H9 (cell line): ENCODE measurements at regions not wholly inside any gene's neighbourhood (a gene's known extent, or its start where the extent isn't known, plus 50 kb on each side); places are given as distances from the start of the nearest gene placed in this dataset.

ENCODE experiments used
- DNase-seq: peaks from one replicate; pipeline ENCODE4 v3.0.0-alpha.2; 2017
- H2AFZ ChIP-seq: one replicate; pipeline ENCODE4 v1.6.1; 2013; ENCODE audit warnings: mild to moderate bottlenecking, low read length, control low read depth, moderate library complexity
- H2AK5ac ChIP-seq: 2 replicates; pipeline ENCODE4 v1.6.1; 2013; ENCODE audit warnings: low read length, control low read depth, mixed read lengths; ENCODE audit not compliant: insufficient read length
- H2BK120ac ChIP-seq: one replicate; pipeline ENCODE4 v1.6.1; 2013; ENCODE audit warnings: low read depth, mild to moderate bottlenecking, low read length, control low read depth, inconsistent platforms; ENCODE audit not compliant: poor library complexity, severe bottlenecking
- H2BK12ac ChIP-seq: 2 replicates; pipeline ENCODE4 v1.6.1; 2013; ENCODE audit warnings: low read length, control low read depth, mixed read lengths, low read depth; ENCODE audit not compliant: insufficient read length
- H2BK15ac ChIP-seq: 2 replicates; pipeline ENCODE4 v1.6.1; 2013; ENCODE audit warnings: low read depth, low read length, control low read depth
- H2BK20ac ChIP-seq: one replicate; pipeline ENCODE4 v1.6.1; 2013; ENCODE audit warnings: low read depth, mild to moderate bottlenecking, low read length, control low read depth, inconsistent platforms; ENCODE audit not compliant: poor library complexity, severe bottlenecking
- H2BK5ac ChIP-seq: 2 replicates; pipeline ENCODE4 v1.6.1; 2013; ENCODE audit warnings: low read length, control low read depth, mixed read lengths; ENCODE audit not compliant: insufficient read length
- H3K14ac ChIP-seq: 2 replicates; pipeline ENCODE4 v1.6.1; 2013; ENCODE audit warnings: low read length, control low read depth; ENCODE audit not compliant: insufficient read depth
- H3K18ac ChIP-seq: 2 replicates; pipeline ENCODE4 v1.6.1; 2013; ENCODE audit warnings: low read depth, mild to moderate bottlenecking, mixed read lengths, low read length, control low read depth; ENCODE audit not compliant: insufficient read length
- H3K23ac ChIP-seq: 2 replicates; pipeline ENCODE4 v1.6.1; 2013; ENCODE audit warnings: low read length, control low read depth, mixed read lengths, low read depth; ENCODE audit not compliant: insufficient read length
- H3K23me2 ChIP-seq: 2 replicates; pipeline ENCODE4 v1.6.1; 2013; ENCODE audit warnings: low read depth, mild to moderate bottlenecking, mixed read lengths, low read length, control low read depth; ENCODE audit not compliant: insufficient read length, poor library complexity, severe bottlenecking
- H3K27ac ChIP-seq: 2 replicates; pipeline ENCODE4 v1.5.1; 2013; ENCODE audit warnings: low read length, control low read depth, mixed read lengths, low read depth; ENCODE audit not compliant: insufficient read length
- H3K27me3 ChIP-seq: 2 replicates; pipeline ENCODE4 v1.6.1; 2013; ENCODE audit warnings: low read length, control low read depth, inconsistent platforms; ENCODE audit not compliant: insufficient read depth
- H3K4ac ChIP-seq: 2 replicates; pipeline ENCODE4 v1.6.1; 2013; ENCODE audit warnings: low read depth, mild to moderate bottlenecking, control low read depth, inconsistent platforms, low read length, moderate library complexity
- H3K4me1 ChIP-seq: 2 replicates; pipeline ENCODE4 v1.6.1; 2013; ENCODE audit warnings: low read length, control low read depth, inconsistent platforms; ENCODE audit not compliant: insufficient read depth
- H3K4me2 ChIP-seq: 2 replicates; pipeline ENCODE4 v1.6.1; 2013; ENCODE audit warnings: low read length, control low read depth, mixed read lengths; ENCODE audit not compliant: insufficient read length, insufficient read depth
- H3K56ac ChIP-seq: 2 replicates; pipeline ENCODE4 v1.6.1; 2013; ENCODE audit warnings: low read depth, mild to moderate bottlenecking, mixed read lengths, low read length, control low read depth; ENCODE audit not compliant: insufficient read length
- H3K79me1 ChIP-seq: 2 replicates; pipeline ENCODE4 v1.6.1; 2013; ENCODE audit warnings: low read depth, mild to moderate bottlenecking, moderate library complexity, low read length, control low read depth, inconsistent platforms; ENCODE audit not compliant: insufficient read depth, poor library complexity, severe bottlenecking
- H3K79me2 ChIP-seq: 2 replicates; pipeline ENCODE4 v1.6.1; 2013; ENCODE audit warnings: low read length, control low read depth, inconsistent platforms; ENCODE audit not compliant: insufficient read depth
- H3K9ac ChIP-seq: 2 replicates; pipeline ENCODE4 v1.6.1; 2013; ENCODE audit warnings: low read length, control low read depth, mixed read lengths; ENCODE audit not compliant: insufficient read length; ENCODE audit errors: extremely low read depth
- H3K9me3 ChIP-seq: one replicate; pipeline ENCODE4 v1.6.1; 2013; ENCODE audit warnings: low read depth, low read length, inconsistent platforms; ENCODE audit not compliant: control insufficient read depth
- H3T11ph ChIP-seq: one replicate; pipeline ENCODE4 v1.6.1; 2013; ENCODE audit warnings: mild to moderate bottlenecking, low read length, control low read depth, inconsistent platforms
- H4K20me1 ChIP-seq: one replicate; pipeline ENCODE4 v1.6.1; 2013; ENCODE audit not compliant: control insufficient read depth, insufficient read length, insufficient read depth
- H4K5ac ChIP-seq: 2 replicates; pipeline ENCODE4 v1.6.1; 2013; ENCODE audit warnings: low read depth, mild to moderate bottlenecking, mixed read lengths, low read length, control low read depth; ENCODE audit not compliant: insufficient read length
- H4K8ac ChIP-seq: replicated peaks from 2 replicates; pipeline ENCODE4 v1.6.1; 2013; ENCODE audit warnings: low read length, control low read depth, mixed read lengths, low read depth; ENCODE audit not compliant: insufficient read length
- H4K91ac ChIP-seq: 2 replicates; pipeline ENCODE4 v1.6.1; 2013; ENCODE audit warnings: low read depth, mild to moderate bottlenecking, moderate library complexity, mixed read lengths, low read length, control low read depth; ENCODE audit not compliant: insufficient read length
- H3K27ac Mint-ChIP-seq, 3 experiments: 2 replicates in 2 of 3; 3 replicates in 1 of 3; pipeline ENCODE4 v1.8.0; 2020 to 2021; ENCODE audit warnings: mixed read lengths in 3 of 3, mild to moderate bottlenecking in 1 of 3, moderate library complexity in 1 of 3
- H3K27me3 Mint-ChIP-seq: 2 replicates; pipeline ENCODE4 v1.8.0; 2021; ENCODE audit warnings: low read depth, mild to moderate bottlenecking, moderate library complexity, mixed read lengths
- H3K36me3 Mint-ChIP-seq, 3 experiments: 2 replicates in 2 of 3; 3 replicates in 1 of 3; pipeline ENCODE4 v1.8.0; 2020 to 2021; ENCODE audit warnings: low read depth in 3 of 3, mixed read lengths in 3 of 3; ENCODE audit not compliant: insufficient read depth in 1 of 3
- H3K4me1 Mint-ChIP-seq, 2 experiments: 2 replicates each; pipeline ENCODE4 v1.8.0; 2020; ENCODE audit warnings: mixed read lengths in 2 of 2
- H3K4me3 Mint-ChIP-seq, 2 experiments: 2 replicates in 1 of 2; 3 replicates in 1 of 2; pipeline ENCODE4 v1.8.0; 2020 to 2021; ENCODE audit warnings: mild to moderate bottlenecking in 2 of 2, mixed read lengths in 2 of 2, moderate library complexity in 1 of 2
- H3K9me3 Mint-ChIP-seq, 2 experiments: 2 replicates in 1 of 2; 3 replicates in 1 of 2; pipeline ENCODE4 v1.8.0; 2020; ENCODE audit warnings: mild to moderate bottlenecking in 2 of 2, mixed read lengths in 2 of 2, moderate library complexity in 1 of 2
- WGBS: extraction: QIAGEN DNeasy Blood & Tissue Kit; methylation state at CpG from one replicate; pipeline ENCODE4 v1.1.7; 2013; ENCODE audit warnings: missing lambda C conversion rate, low lambda C conversion rate, mixed read lengths; ENCODE audit not compliant: insufficient read length; ENCODE audit errors: extremely low coverage; 5-methylcytosine and 5-hydroxymethylcytosine counted together
- TF ChIP-seq, protein P1 (sequence below): fragments of 200-600 bp; sonication (generic); conservative IDR thresholded peaks from 3 replicates; pipeline ENCODE4 v1.8.0; 2021; ENCODE audit warnings: antibody characterized with exemption, mild to moderate bottlenecking

DNA sequence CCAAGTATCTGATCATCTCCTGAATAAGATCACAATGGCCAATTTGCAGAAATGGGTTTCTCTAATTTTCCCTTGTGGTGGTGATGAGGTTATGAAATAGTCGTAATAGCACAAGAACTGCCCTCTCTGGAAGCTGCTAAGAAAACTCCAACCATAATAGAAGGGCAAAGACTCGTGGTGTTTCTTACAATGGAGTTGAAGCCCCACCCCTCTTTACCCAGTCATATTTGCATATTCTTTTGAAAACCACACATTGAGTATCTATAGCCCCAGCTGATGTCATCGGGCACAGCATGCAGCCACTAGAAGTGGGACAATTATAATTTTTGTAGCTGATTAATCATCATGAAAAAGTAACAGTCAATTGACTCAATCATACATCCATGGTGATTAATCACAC lies 452.1 kb upstream of the POU3F2 start:
- no peak overlapping the region for H3T11ph ChIP-seq
- H3K27me3 Mint-ChIP-seq = no peaks in the 10 kb centered on the region

More for the DNA sequence above, 452.1 kb upstream of the POU3F2 start:
- no peak overlapping the region for H3K27ac Mint-ChIP-seq
- Histone ChIP-seq H3K4ac (no peak overlapping the region), H3K4me2 (no peak overlapping the region), H4K91ac (no peak overlapping the region), H4K20me1 (no peaks in the 10 kb centered on the region), H2BK12ac (no peak overlapping the region), H3K9me3 (no peaks in the 10 kb centered on the region), H2BK15ac (no peak overlapping the region), H3K23ac (no peak overlapping the region), H3K23me2 (no peaks in the 10 kb centered on the region), H2BK5ac (no peak overlapping the region), H3K9ac (no peak overlapping the region), H2AFZ (no peak overlapping the region), H3K14ac (no peak overlapping the region), H3K79me1 (no peaks in the 10 kb centered on the region), H4K8ac (no peak overlapping the region), H3K27me3 (no peaks in the 10 kb centered on the region), H2BK20ac (no peak overlapping the region), H2BK120ac (no peak overlapping the region), H3K4me1 (peaks cover 3% of the 10 kb centered on the region; the same call in 1 of the 2 replicates), H4K5ac (no peak overlapping the region), H3K27ac (no peak overlapping the region), H3K56ac (no peak overlapping the region), H2AK5ac (no peak overlapping the region), H3K18ac (no peak overlapping the region), H3K79me2 (no peaks in the 10 kb centered on the region)
- H3K9me3 Mint-ChIP-seq = peaks cover 3% of the 10 kb centered on the region in 2 experiments; a peak in 2 of 5 replicates
- WGBS = no CpG with 5 or more reads among the region's 3 CpGs
- TF ChIP-seq, protein P1, sequence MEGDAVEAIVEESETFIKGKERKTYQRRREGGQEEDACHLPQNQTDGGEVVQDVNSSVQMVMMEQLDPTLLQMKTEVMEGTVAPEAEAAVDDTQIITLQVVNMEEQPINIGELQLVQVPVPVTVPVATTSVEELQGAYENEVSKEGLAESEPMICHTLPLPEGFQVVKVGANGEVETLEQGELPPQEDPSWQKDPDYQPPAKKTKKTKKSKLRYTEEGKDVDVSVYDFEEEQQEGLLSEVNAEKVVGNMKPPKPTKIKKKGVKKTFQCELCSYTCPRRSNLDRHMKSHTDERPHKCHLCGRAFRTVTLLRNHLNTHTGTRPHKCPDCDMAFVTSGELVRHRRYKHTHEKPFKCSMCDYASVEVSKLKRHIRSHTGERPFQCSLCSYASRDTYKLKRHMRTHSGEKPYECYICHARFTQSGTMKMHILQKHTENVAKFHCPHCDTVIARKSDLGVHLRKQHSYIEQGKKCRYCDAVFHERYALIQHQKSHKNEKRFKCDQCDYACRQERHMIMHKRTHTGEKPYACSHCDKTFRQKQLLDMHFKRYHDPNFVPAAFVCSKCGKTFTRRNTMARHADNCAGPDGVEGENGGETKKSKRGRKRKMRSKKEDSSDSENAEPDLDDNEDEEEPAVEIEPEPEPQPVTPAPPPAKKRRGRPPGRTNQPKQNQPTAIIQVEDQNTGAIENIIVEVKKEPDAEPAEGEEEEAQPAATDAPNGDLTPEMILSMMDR = no peak
- no peak for DNase-seq
- peaks cover 23 to 25% of the 10 kb centered on the region in 2 experiments for H3K4me1 Mint-ChIP-seq
- no peak overlapping the region for H3K4me3 Mint-ChIP-seq
- H3K36me3 Mint-ChIP-seq = peaks cover 0 to 6% (median 0%) of the 10 kb centered on the region in 3 experiments; a peak in 1 of 7 replicates
